ENCODE measurements at regions not wholly inside any gene's neighbourhood (a gene's known extent, or its start where the extent isn't known, plus 50 kb on each side); places are given as distances from the start of the nearest gene placed in this dataset.
"Not testable (repeated sequence)": the region's sequence is repeated elsewhere in the genome, so short reads cannot be mapped to it uniquely, and the experiment has no call there.

GRCh38 chr1:233764304-233764703, 140.2 kb upstream of the SLC35F3 start:
- TF ChIP-seq CTCF, POLR2A (IDR thresholded peaks at IDR 0.05): not testable (repeated sequence)
